ENCODE measurements at regions not wholly inside any gene's neighbourhood (a gene's known extent, or its start where the extent isn't known, plus 50 kb on each side); places are given as distances from the start of the nearest gene placed in this dataset.

DNA sequence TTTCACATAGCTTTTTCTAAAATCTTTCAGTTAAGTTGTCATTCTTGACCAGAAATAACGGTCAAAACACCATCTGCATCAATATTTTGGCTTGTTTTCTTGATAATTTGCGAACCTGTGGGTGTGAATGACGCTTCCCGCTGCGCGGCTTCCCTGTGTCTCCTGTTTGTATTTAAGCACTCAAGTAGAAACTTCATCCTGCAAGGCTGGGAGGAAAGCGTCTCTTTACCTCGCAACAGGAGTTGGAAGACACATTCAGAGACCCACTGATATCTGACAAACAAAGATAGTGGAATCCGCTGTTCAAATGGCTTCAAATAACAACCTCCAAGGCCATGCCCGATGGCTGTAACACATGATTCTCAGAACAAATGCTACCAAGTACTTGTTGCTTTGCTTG is 704.9 kb downstream of the DCDC2C start:
- no peak overlapping the region for H3K27ac ChIP-seq
- no peak for DNase-seq (ENCODE audit: low read depth, low spot score)
- TF ChIP-seq FOXP2 (optimal IDR thresholded peaks at IDR 0.05; ENCODE audit: control extremely low read depth, extremely low read length, insufficient read depth) (no peak), EZH2 (IDR thresholded peaks at IDR 0.05) (no peak), POLR2AphosphoS5 (IDR thresholded peaks at IDR 0.05; ENCODE audit: borderline replicate concordance, low read depth, low read length) (no peak)
- no peak overlapping the region for H3K4me3 ChIP-seq
- no peak overlapping the region for H3K9ac ChIP-seq (ENCODE audit: insufficient read length)
- H3K9me3 ChIP-seq (ENCODE audit: low read depth, low read length): no peaks in the 10 kb centered on the region
- no peaks in the 10 kb centered on the region for H3K36me3 ChIP-seq (ENCODE audit: insufficient read depth, low read length)

- DNase-seq (ENCODE audit: low read depth, low spot score): no peak
- H3K27ac ChIP-seq: no peak overlapping the region
- no peak overlapping the region for H3K4me3 ChIP-seq
- no peaks in the 10 kb centered on the region for H3K9me3 ChIP-seq (ENCODE audit: low read depth, low read length)
- no peak for TF ChIP-seq EZH2 (IDR thresholded peaks at IDR 0.05)
- TF ChIP-seq FOXP2 (optimal IDR thresholded peaks at IDR 0.05; ENCODE audit: control extremely low read depth, extremely low read length, insufficient read depth): no peak
- TF ChIP-seq POLR2AphosphoS5 (IDR thresholded peaks at IDR 0.05; ENCODE audit: borderline replicate concordance, low read depth, low read length): no peak
- H3K36me3 ChIP-seq (ENCODE audit: insufficient read depth, low read length): no peaks in the 10 kb centered on the region
- no peak overlapping the region for H3K9ac ChIP-seq (ENCODE audit: insufficient read length)
Observed at GRCh38 chr2:4412637-4413187, 709.3 kb downstream of the DCDC2C start.

GRCh38 chr2:4415171-4415570 is 711.8 kb downstream of the DCDC2C start:
- TF ChIP-seq POLR2AphosphoS5 (IDR thresholded peaks at IDR 0.05; ENCODE audit: borderline replicate concordance, low read depth, low read length) (no peak), FOXP2 (optimal IDR thresholded peaks at IDR 0.05; ENCODE audit: control extremely low read depth, extremely low read length, insufficient read depth) (no peak), EZH2 (IDR thresholded peaks at IDR 0.05) (no peak)
- DNase-seq (ENCODE audit: low read depth, low spot score): no peak
- no peak overlapping the region for H3K9ac ChIP-seq (ENCODE audit: insufficient read length)

GRCh38 chr2:4415810-4416413 is 712.5 kb downstream of the DCDC2C start:
- Histone ChIP-seq H3K27ac (no peak overlapping the region), H3K4me3 (no peak overlapping the region), H3K36me3 (ENCODE audit: insufficient read depth, low read length) (no peaks in the 10 kb centered on the region), H3K9me3 (ENCODE audit: low read depth, low read length) (no peaks in the 10 kb centered on the region), H3K9ac (ENCODE audit: insufficient read length) (no peak overlapping the region)
- DNase-seq (ENCODE audit: low read depth, low spot score): no peak
- TF ChIP-seq POLR2AphosphoS5 (IDR thresholded peaks at IDR 0.05; ENCODE audit: borderline replicate concordance, low read depth, low read length) (no peak), FOXP2 (optimal IDR thresholded peaks at IDR 0.05; ENCODE audit: control extremely low read depth, extremely low read length, insufficient read depth) (no peak), EZH2 (IDR thresholded peaks at IDR 0.05) (no peak)

More at GRCh38 chr2:4415171-4415570, 711.8 kb downstream of the DCDC2C start:
- Histone ChIP-seq H3K36me3 (ENCODE audit: insufficient read depth, low read length) (no peaks in the 10 kb centered on the region), H3K9me3 (ENCODE audit: low read depth, low read length) (no peaks in the 10 kb centered on the region), H3K27ac (no peak overlapping the region), H3K4me3 (no peak overlapping the region)

DNA sequence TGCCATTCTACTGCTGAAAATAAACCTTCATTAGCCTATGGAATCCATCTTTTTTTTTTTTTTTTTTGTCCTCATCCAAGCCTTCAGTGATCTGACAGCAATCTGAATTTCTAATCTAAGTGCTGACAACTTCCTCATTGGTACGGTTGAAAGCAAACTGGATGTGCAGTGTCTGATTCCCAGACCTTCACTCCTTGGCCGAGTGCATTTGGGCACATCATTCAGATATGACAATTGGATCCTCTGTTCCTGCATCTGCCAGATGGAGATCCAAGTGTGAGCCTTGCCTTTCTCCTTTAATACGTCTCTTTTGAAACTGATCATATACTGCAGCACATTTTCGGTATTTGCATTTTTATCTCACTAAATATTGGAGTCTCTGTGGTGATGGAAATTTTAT is 713.1 kb downstream of the DCDC2C start:
- TF ChIP-seq EZH2 (IDR thresholded peaks at IDR 0.05) (no peak), POLR2AphosphoS5 (IDR thresholded peaks at IDR 0.05; ENCODE audit: borderline replicate concordance, low read depth, low read length) (no peak)
- no peak for DNase-seq (ENCODE audit: low read depth, low spot score)
- Histone ChIP-seq H3K36me3 (ENCODE audit: insufficient read depth, low read length) (no peaks in the 10 kb centered on the region), H3K4me3 (no peak overlapping the region), H3K9me3 (ENCODE audit: low read depth, low read length) (no peaks in the 10 kb centered on the region), H3K27ac (no peak overlapping the region), H3K9ac (ENCODE audit: insufficient read length) (no peak overlapping the region)

DNA sequence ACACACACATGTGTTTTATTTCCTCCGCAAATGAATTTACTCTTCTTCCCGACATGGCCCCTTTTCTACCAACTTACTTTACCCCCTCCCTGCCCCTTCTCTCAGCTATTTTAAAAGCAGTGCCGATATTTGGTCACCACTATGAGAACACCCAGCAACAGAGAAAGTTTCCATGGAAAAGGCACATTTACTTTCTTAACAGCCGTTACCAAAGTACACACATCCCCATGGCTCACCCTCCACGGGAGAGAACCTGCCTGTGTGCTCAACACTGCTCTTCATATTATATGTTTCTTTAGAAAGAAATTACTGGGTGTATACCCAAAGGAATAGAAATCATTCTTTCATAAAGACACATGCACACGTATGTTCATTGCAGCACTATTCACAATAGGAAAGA is 714.4 kb downstream of the DCDC2C start:
- TF ChIP-seq FOXP2 (optimal IDR thresholded peaks at IDR 0.05; ENCODE audit: control extremely low read depth, extremely low read length, insufficient read depth) (no peak), POLR2AphosphoS5 (IDR thresholded peaks at IDR 0.05; ENCODE audit: borderline replicate concordance, low read depth, low read length) (no peak), EZH2 (IDR thresholded peaks at IDR 0.05) (no peak)
- H3K27ac ChIP-seq: no peak overlapping the region
- DNase-seq (ENCODE audit: low read depth, low spot score): no peak
- H3K4me3 ChIP-seq: no peak overlapping the region
- no peaks in the 10 kb centered on the region for H3K9me3 ChIP-seq (ENCODE audit: low read depth, low read length)
- H3K9ac ChIP-seq (ENCODE audit: insufficient read length): no peak overlapping the region
- H3K36me3 ChIP-seq (ENCODE audit: insufficient read depth, low read length): no peaks in the 10 kb centered on the region

DNA sequence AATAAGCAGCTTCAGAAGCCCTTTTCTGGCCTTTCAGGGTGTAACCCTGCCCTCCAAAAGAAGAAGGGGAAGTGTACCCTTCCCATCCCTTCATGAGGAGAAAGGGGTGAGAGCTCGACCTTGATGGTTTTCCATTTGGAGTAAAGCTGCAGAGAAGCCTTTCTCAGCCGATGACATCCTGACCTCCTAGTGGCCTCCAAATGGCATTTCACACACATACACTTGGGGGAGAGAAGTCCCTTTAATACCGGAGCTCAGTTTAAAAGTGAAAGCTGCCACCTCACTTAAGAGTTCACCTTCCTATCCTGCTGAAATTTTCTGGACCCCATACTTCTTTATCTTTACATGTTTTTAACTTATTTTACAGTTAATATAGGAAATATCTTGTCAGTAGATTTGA is 716.7 kb downstream of the DCDC2C start:
- H3K36me3 ChIP-seq (ENCODE audit: insufficient read depth, low read length): no peaks in the 10 kb centered on the region
- no peak for DNase-seq (ENCODE audit: low read depth, low spot score)
- H3K27ac ChIP-seq: no peak overlapping the region
- H3K9me3 ChIP-seq (ENCODE audit: low read depth, low read length): no peaks in the 10 kb centered on the region
- no peak for TF ChIP-seq EZH2 (IDR thresholded peaks at IDR 0.05)
- TF ChIP-seq POLR2AphosphoS5 (IDR thresholded peaks at IDR 0.05; ENCODE audit: borderline replicate concordance, low read depth, low read length): no peak
- no peak for TF ChIP-seq FOXP2 (optimal IDR thresholded peaks at IDR 0.05; ENCODE audit: control extremely low read depth, extremely low read length, insufficient read depth)
- no peak overlapping the region for H3K9ac ChIP-seq (ENCODE audit: insufficient read length)
- H3K4me3 ChIP-seq: no peak overlapping the region

DNA sequence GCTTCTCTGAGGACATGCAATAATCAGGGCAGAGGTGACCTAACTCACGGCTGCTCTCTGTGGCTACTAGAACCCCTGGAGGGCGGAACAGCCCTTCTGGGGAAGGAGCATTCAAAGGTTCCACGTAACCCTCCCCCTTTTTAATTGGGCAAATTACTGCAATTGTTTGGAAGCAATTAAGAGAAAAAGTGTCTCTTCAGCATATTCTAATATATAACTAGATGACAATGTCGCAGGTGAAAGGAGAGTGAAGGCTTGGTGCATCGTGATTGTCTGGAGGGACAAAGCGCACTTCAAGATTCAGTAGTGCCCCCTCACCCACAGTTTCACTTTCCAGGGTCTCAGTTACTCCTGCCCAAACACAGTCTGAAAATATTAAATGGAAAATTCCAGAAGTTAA is 720.8 kb downstream of the DCDC2C start:
- Histone ChIP-seq H3K4me3 (no peak overlapping the region), H3K9me3 (ENCODE audit: low read depth, low read length) (no peaks in the 10 kb centered on the region), H3K36me3 (ENCODE audit: insufficient read depth, low read length) (no peaks in the 10 kb centered on the region), H3K9ac (ENCODE audit: insufficient read length) (no peak overlapping the region), H3K27ac (no peak overlapping the region)
- TF ChIP-seq FOXP2 (optimal IDR thresholded peaks at IDR 0.05; ENCODE audit: control extremely low read depth, extremely low read length, insufficient read depth): no peak
- TF ChIP-seq POLR2AphosphoS5 (IDR thresholded peaks at IDR 0.05; ENCODE audit: borderline replicate concordance, low read depth, low read length): no peak
- no peak for TF ChIP-seq EZH2 (IDR thresholded peaks at IDR 0.05)
- no peak for DNase-seq (ENCODE audit: low read depth, low spot score)

GRCh38 chr2:4427083-4427482 is 723.7 kb downstream of the DCDC2C start:
- no peak for TF ChIP-seq POLR2AphosphoS5 (IDR thresholded peaks at IDR 0.05; ENCODE audit: borderline replicate concordance, low read depth, low read length)
- TF ChIP-seq EZH2 (IDR thresholded peaks at IDR 0.05): no peak
- TF ChIP-seq FOXP2 (optimal IDR thresholded peaks at IDR 0.05; ENCODE audit: control extremely low read depth, extremely low read length, insufficient read depth): no peak
- no peak overlapping the region for H3K9ac ChIP-seq (ENCODE audit: insufficient read length)
- no peaks in the 10 kb centered on the region for H3K9me3 ChIP-seq (ENCODE audit: low read depth, low read length)
- no peak overlapping the region for H3K27ac ChIP-seq
- DNase-seq (ENCODE audit: low read depth, low spot score): no peak
- no peak overlapping the region for H3K4me3 ChIP-seq
- H3K36me3 ChIP-seq (ENCODE audit: insufficient read depth, low read length): no peaks in the 10 kb centered on the region
